Endodermal cell (in vitro differentiated cells): ENCODE measurements at regions not wholly inside any gene's neighbourhood (a gene's known extent, or its start where the extent isn't known, plus 50 kb on each side); places are given as distances from the start of the nearest gene placed in this dataset.

Experiments
- DNase-seq: peaks from one replicate; pipeline ENCODE4 v3.0.0-alpha.2; 2017
- H3K27ac ChIP-seq: 2 replicates; pipeline ENCODE4 v1.5.1; 2013; ENCODE audit warnings: mild to moderate bottlenecking, low read depth, low read length, moderate library complexity
- H3K27me3 ChIP-seq: 2 replicates; pipeline ENCODE4 v1.6.1; 2013; ENCODE audit warnings: mild to moderate bottlenecking, low read length, moderate library complexity; ENCODE audit not compliant: insufficient read depth, control insufficient read depth, poor library complexity, severe bottlenecking
- H3K36me3 ChIP-seq: 2 replicates; pipeline ENCODE4 v1.7.0; 2013; ENCODE audit warnings: mild to moderate bottlenecking, low read length, moderate library complexity; ENCODE audit not compliant: control insufficient read depth, insufficient read depth
- H3K4me1 ChIP-seq: one replicate; pipeline ENCODE4 v1.7.0; 2013; ENCODE audit warnings: low read length; ENCODE audit not compliant: control insufficient read depth, insufficient read depth
- H3K4me3 ChIP-seq: 2 replicates; pipeline ENCODE4 v1.5.1; 2013; ENCODE audit warnings: mild to moderate bottlenecking, low read length, moderate library complexity
- H3K9ac ChIP-seq: 2 replicates; pipeline ENCODE4 v1.6.1; 2013; ENCODE audit warnings: mild to moderate bottlenecking, low read length, moderate library complexity; ENCODE audit not compliant: poor library complexity, severe bottlenecking; ENCODE audit errors: extremely low read depth
- H3K9me3 ChIP-seq: 2 replicates; pipeline ENCODE4 v1.6.1; 2013; ENCODE audit warnings: mild to moderate bottlenecking, low read length, moderate library complexity; ENCODE audit not compliant: control insufficient read depth
- H3K27ac Mint-ChIP-seq: 2 replicates; pipeline ENCODE4 v1.8.0; 2020; ENCODE audit warnings: mixed read lengths
- H3K27me3 Mint-ChIP-seq: 2 replicates; pipeline ENCODE4 v1.8.0; 2021; ENCODE audit warnings: mild to moderate bottlenecking, mixed read lengths; ENCODE audit not compliant: insufficient read depth
- H3K36me3 Mint-ChIP-seq: 2 replicates; pipeline ENCODE4 v1.8.0; 2020; ENCODE audit warnings: low read depth, mixed read lengths
- H3K4me1 Mint-ChIP-seq: 2 replicates; pipeline ENCODE4 v1.8.0; 2020; ENCODE audit warnings: mixed read lengths
- H3K4me3 Mint-ChIP-seq: 2 replicates; pipeline ENCODE4 v1.8.0; 2020; ENCODE audit warnings: mild to moderate bottlenecking, moderate library complexity, mixed read lengths
- H3K9me3 Mint-ChIP-seq: 2 replicates; pipeline ENCODE4 v1.8.0; 2020; ENCODE audit warnings: mild to moderate bottlenecking, mixed read lengths
- WGBS, 2 experiments: methylation state at CpG; one replicate each; pipeline versions ENCODE4 v1.1.5 to v1.1.7; 2013; ENCODE audit warnings: missing lambda C conversion rate in 2 of 2, mixed read lengths in 1 of 2; ENCODE audit not compliant: insufficient coverage in 1 of 2, insufficient read length in 1 of 2; 5-methylcytosine and 5-hydroxymethylcytosine counted together
- TF ChIP-seq, protein P1 (sequence below): fragments of 200-600 bp; sonication (generic); conservative IDR thresholded peaks from 2 replicates; pipeline ENCODE4 v1.5.0; 2021; ENCODE audit warnings: antibody characterized with exemption, mild to moderate bottlenecking

GRCh38 chr13:99027661-99028425, 50.0 kb upstream of the DOCK9 start:
- H3K9me3 ChIP-seq: no peaks in the 10 kb centered on the region
- Mint-ChIP-seq H3K36me3 (no peaks in the 10 kb centered on the region), H3K9me3 (peaks cover 9% of the 10 kb centered on the region), H3K4me3 (no peak overlapping the region), H3K27ac (no peak overlapping the region), H3K27me3 (no peaks in the 10 kb centered on the region), H3K4me1 (no peaks in the 10 kb centered on the region)
- TF ChIP-seq, protein P1, sequence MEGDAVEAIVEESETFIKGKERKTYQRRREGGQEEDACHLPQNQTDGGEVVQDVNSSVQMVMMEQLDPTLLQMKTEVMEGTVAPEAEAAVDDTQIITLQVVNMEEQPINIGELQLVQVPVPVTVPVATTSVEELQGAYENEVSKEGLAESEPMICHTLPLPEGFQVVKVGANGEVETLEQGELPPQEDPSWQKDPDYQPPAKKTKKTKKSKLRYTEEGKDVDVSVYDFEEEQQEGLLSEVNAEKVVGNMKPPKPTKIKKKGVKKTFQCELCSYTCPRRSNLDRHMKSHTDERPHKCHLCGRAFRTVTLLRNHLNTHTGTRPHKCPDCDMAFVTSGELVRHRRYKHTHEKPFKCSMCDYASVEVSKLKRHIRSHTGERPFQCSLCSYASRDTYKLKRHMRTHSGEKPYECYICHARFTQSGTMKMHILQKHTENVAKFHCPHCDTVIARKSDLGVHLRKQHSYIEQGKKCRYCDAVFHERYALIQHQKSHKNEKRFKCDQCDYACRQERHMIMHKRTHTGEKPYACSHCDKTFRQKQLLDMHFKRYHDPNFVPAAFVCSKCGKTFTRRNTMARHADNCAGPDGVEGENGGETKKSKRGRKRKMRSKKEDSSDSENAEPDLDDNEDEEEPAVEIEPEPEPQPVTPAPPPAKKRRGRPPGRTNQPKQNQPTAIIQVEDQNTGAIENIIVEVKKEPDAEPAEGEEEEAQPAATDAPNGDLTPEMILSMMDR: no peak
- no peaks in the 10 kb centered on the region for H3K36me3 ChIP-seq
- DNase-seq: no peak
- no peak overlapping the region for H3K27ac ChIP-seq
- H3K4me1 ChIP-seq: no peaks in the 10 kb centered on the region
- H3K9ac ChIP-seq: no peak overlapping the region
- 71 to 100% methylated on average over 1 to 5 of the region's 5 CpGs for WGBS, 2 experiments
- no peaks in the 10 kb centered on the region for H3K27me3 ChIP-seq
- H3K4me3 ChIP-seq: no peak overlapping the region

GRCh38 chr13:99028890-99029289, 51.0 kb upstream of the DOCK9 start:
- Histone ChIP-seq H3K4me1 (peaks cover 2% of the 10 kb centered on the region), H3K9me3 (no peaks in the 10 kb centered on the region), H3K27me3 (no peaks in the 10 kb centered on the region), H3K27ac (no peak overlapping the region), H3K36me3 (no peaks in the 10 kb centered on the region), H3K4me3 (no peak overlapping the region), H3K9ac (no peak overlapping the region)
- Mint-ChIP-seq H3K36me3 (no peaks in the 10 kb centered on the region), H3K4me1 (peaks cover 3% of the 10 kb centered on the region), H3K4me3 (no peak overlapping the region), H3K27ac (no peak overlapping the region), H3K9me3 (peaks cover 9% of the 10 kb centered on the region), H3K27me3 (no peaks in the 10 kb centered on the region)
- peak; percentile 85 for DNase-seq
- TF ChIP-seq, protein P1: peak; percentile 76

DNA sequence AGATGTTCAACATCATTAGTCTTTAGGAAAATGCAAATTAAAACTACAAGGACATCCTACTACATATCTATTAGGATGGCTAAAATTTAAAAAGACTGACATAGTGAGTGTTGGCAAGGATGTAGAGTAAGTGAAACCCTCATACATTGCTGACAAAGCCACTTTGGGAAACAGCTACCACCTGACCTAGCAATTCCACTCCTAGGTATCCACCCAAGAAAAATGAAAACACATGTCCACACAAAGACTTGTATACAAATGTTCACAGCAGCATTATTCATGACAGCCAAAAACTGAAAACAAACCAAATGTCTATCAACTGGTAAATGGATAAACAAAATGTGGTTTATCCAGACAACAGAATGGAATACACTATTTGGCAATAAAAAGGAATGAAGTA, 51.7 kb upstream of the DOCK9 start:
- no peaks in the 10 kb centered on the region for H3K27me3 ChIP-seq
- peaks cover 10% of the 10 kb centered on the region for H3K4me1 Mint-ChIP-seq
- no peak overlapping the region for H3K4me3 ChIP-seq
- H3K4me1 ChIP-seq: peaks cover 8% of the 10 kb centered on the region
- DNase-seq: no peak
- TF ChIP-seq, protein P1: no peak
- H3K36me3 ChIP-seq: no peaks in the 10 kb centered on the region
- no peak overlapping the region for H3K4me3 Mint-ChIP-seq
- no peaks in the 10 kb centered on the region for H3K36me3 Mint-ChIP-seq
- H3K9me3 Mint-ChIP-seq: peaks cover 9% of the 10 kb centered on the region
- no peaks in the 10 kb centered on the region for H3K9me3 ChIP-seq
- H3K9ac ChIP-seq: no peak overlapping the region
- no peak overlapping the region for H3K27ac ChIP-seq
- H3K27ac Mint-ChIP-seq: no peak overlapping the region
- H3K27me3 Mint-ChIP-seq: no peaks in the 10 kb centered on the region
